Fibroblast of peridontal ligament (primary cell): ENCODE measurements at regions not wholly inside any gene's neighbourhood (a gene's known extent, or its start where the extent isn't known, plus 50 kb on each side); places are given as distances from the start of the nearest gene placed in this dataset.

Source experiments
- DNase-seq: peaks from one replicate; pipeline ENCODE4 v3.0.0-alpha.2; 2010; ENCODE audit errors: extremely low read depth

GRCh38 chr1:109826930-109827349, 63.2 kb upstream of the EPS8L3 start:
- no peak for DNase-seq

- no peak for DNase-seq
These were observed 62.7 kb upstream of the EPS8L3 start for GRCh38 chr1:109826446-109826845.

GRCh38 chr1:109824349-109825115, 60.8 kb upstream of the EPS8L3 start:
- no peak for DNase-seq

GRCh38 chr1:109823543-109824348, 60.0 kb upstream of the EPS8L3 start:
- peak; percentile 43 for DNase-seq

GRCh38 chr1:109822749-109823542, 59.2 kb upstream of the EPS8L3 start:
- no peak for DNase-seq

GRCh38 chr1:109821831-109822745, 58.4 kb upstream of the EPS8L3 start:
- peak; percentile 60 for DNase-seq

GRCh38 chr1:109821221-109821669, 57.5 kb upstream of the EPS8L3 start:
- DNase-seq = peak; percentile 96

GRCh38 chr1:109819906-109820305, 56.2 kb upstream of the EPS8L3 start:
- DNase-seq = no peak

- no peak for DNase-seq
These were observed 55.5 kb upstream of the EPS8L3 start for GRCh38 chr1:109818988-109819764.

GRCh38 chr1:109818271-109818987, 54.7 kb upstream of the EPS8L3 start:
- no peak for DNase-seq

GRCh38 chr1:109817881-109818270, 54.2 kb upstream of the EPS8L3 start:
- no peak for DNase-seq

GRCh38 chr1:109816975-109817535, 53.3 kb upstream of the EPS8L3 start:
- DNase-seq = no peak

GRCh38 chr1:109816175-109816811, 52.6 kb upstream of the EPS8L3 start:
- no peak for DNase-seq

GRCh38 chr1:109815809-109816174, 52.1 kb upstream of the EPS8L3 start:
- DNase-seq = no peak

GRCh38 chr1:109814993-109815786, 51.5 kb upstream of the EPS8L3 start:
- DNase-seq = no peak

- DNase-seq = no peak
These were observed 50.5 kb upstream of the EPS8L3 start for GRCh38 chr1:109814223-109814622.
